Erythroblast (primary cell): ENCODE measurements at regions not wholly inside any gene's neighbourhood (a gene's known extent, or its start where the extent isn't known, plus 50 kb on each side); places are given as distances from the start of the nearest gene placed in this dataset.

Experiments used
- GATA1 ChIP-seq: IDR thresholded peaks from 2 replicates; pipeline ENCODE4 v1.6.1; 2011; ENCODE audit warnings: low read depth, mild to moderate bottlenecking, control low read depth, low read length, moderate library complexity
- POLR2A ChIP-seq: IDR thresholded peaks from 2 replicates; pipeline ENCODE4 v1.6.1; 2011; ENCODE audit warnings: mild to moderate bottlenecking, low read length

DNA sequence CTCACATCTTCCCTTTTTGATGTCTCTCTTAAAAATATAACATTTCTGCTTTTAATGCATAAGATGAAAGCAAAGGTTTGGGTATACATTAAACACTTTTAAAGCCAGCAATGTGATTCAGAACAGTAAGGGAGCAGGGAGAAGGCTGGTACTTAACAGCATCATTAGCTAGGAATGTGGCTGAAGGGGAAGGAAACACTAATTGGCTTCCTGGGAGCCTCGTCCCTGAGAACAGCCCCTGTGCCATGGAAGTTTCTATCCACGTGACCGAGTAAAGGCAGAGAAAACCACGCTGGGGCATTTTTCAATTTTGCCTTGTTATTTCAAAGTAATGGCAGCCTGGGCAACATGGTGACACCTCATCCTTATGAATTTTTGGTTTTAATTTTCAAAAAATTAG, 109.2 kb upstream of the GPC1 start:
- TF ChIP-seq POLR2A (no peak), GATA1 (no peak)
